ENCODE measurements at regions not wholly inside any gene's neighbourhood (a gene's known extent, or its start where the extent isn't known, plus 50 kb on each side); places are given as distances from the start of the nearest gene placed in this dataset.
A peak's percentile ranks its signal among the peaks of the same experiment; 100 is the strongest.

- H3K4me3 ChIP-seq (ENCODE audit: low read length) = no peak overlapping the region
- H3K27me3 ChIP-seq (ENCODE audit: control insufficient read depth, insufficient read depth, low read length) = no peaks in the 10 kb centered on the region
- no peak for DNase-seq
- no peaks in the 10 kb centered on the region for H3K9me3 ChIP-seq (ENCODE audit: control insufficient read depth, low read depth, low read length)
- no peak overlapping the region for H3K27ac ChIP-seq (ENCODE audit: low read length)
- no peaks in the 10 kb centered on the region for H3K4me1 ChIP-seq (ENCODE audit: control insufficient read depth, insufficient read depth, low read length)
- no peaks in the 10 kb centered on the region for H3K36me3 ChIP-seq (ENCODE audit: control insufficient read depth, insufficient read depth, low read length)
- WGBS (ENCODE audit: insufficient coverage, low lambda C conversion rate) = no CpG with 5 or more reads among the region's 2 CpGs
Observed at GRCh38 chr9:23382418-23382817, 443.6 kb downstream of the ELAVL2 start.

DNA sequence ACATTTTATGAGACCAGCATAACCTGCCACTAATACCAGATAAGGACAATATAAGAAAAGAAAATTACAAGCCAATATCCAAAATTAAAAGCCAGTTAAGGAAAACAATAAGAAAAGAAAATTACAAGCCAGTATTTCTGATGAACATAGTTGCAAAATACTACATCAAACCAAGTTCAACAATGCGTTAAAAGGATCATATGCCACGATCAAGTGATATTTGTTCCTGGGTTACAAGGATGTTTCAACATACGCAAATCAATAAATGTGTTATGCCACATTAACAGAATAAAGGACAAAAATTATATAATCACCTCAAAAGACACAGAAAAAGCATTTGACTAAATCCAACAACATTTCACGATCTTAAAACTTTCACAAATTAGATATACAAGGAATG, 431.9 kb downstream of the ELAVL2 start:
- WGBS (ENCODE audit: insufficient coverage, low lambda C conversion rate) = 100% methylated on average over 1 of the region's 4 CpGs
- no peak for DNase-seq
- H3K4me1 ChIP-seq (ENCODE audit: control insufficient read depth, insufficient read depth, low read length) = no peaks in the 10 kb centered on the region

GRCh38 chr9:23408874-23409273, 417.2 kb downstream of the ELAVL2 start:
- Histone ChIP-seq H3K27ac (ENCODE audit: low read length) (no peak overlapping the region), H3K36me3 (ENCODE audit: control insufficient read depth, insufficient read depth, low read length) (no peaks in the 10 kb centered on the region), H3K27me3 (ENCODE audit: control insufficient read depth, insufficient read depth, low read length) (no peaks in the 10 kb centered on the region)

More for the DNA sequence above, 431.9 kb downstream of the ELAVL2 start:
- Histone ChIP-seq H3K4me3 (ENCODE audit: low read length) (no peak overlapping the region), H3K9me3 (ENCODE audit: control insufficient read depth, low read depth, low read length) (no peaks in the 10 kb centered on the region), H3K27me3 (ENCODE audit: control insufficient read depth, insufficient read depth, low read length) (no peaks in the 10 kb centered on the region), H3K27ac (ENCODE audit: low read length) (no peak overlapping the region), H3K36me3 (ENCODE audit: control insufficient read depth, insufficient read depth, low read length) (no peaks in the 10 kb centered on the region)

GRCh38 chr9:23412046-23412445, 414.0 kb downstream of the ELAVL2 start:
- Histone ChIP-seq H3K27ac (ENCODE audit: low read length) (no peak overlapping the region), H3K36me3 (ENCODE audit: control insufficient read depth, insufficient read depth, low read length) (no peaks in the 10 kb centered on the region), H3K4me3 (ENCODE audit: low read length) (no peak overlapping the region), H3K9me3 (ENCODE audit: control insufficient read depth, low read depth, low read length) (no peaks in the 10 kb centered on the region), H3K4me1 (ENCODE audit: control insufficient read depth, insufficient read depth, low read length) (no peaks in the 10 kb centered on the region), H3K27me3 (ENCODE audit: control insufficient read depth, insufficient read depth, low read length) (no peaks in the 10 kb centered on the region)
- WGBS (ENCODE audit: insufficient coverage, low lambda C conversion rate) = 50% methylated on average over 1 of the region's 3 CpGs
- no peak for DNase-seq

More at GRCh38 chr9:23408874-23409273, 417.2 kb downstream of the ELAVL2 start:
- Histone ChIP-seq H3K9me3 (ENCODE audit: control insufficient read depth, low read depth, low read length) (no peaks in the 10 kb centered on the region), H3K4me3 (ENCODE audit: low read length) (no peak overlapping the region), H3K4me1 (ENCODE audit: control insufficient read depth, insufficient read depth, low read length) (no peaks in the 10 kb centered on the region)
- no peak for DNase-seq

GRCh38 chr9:23412458-23412857, 413.6 kb downstream of the ELAVL2 start:
- Histone ChIP-seq H3K4me3 (ENCODE audit: low read length) (no peak overlapping the region), H3K9me3 (ENCODE audit: control insufficient read depth, low read depth, low read length) (no peaks in the 10 kb centered on the region), H3K27ac (ENCODE audit: low read length) (no peak overlapping the region), H3K36me3 (ENCODE audit: control insufficient read depth, insufficient read depth, low read length) (no peaks in the 10 kb centered on the region), H3K4me1 (ENCODE audit: control insufficient read depth, insufficient read depth, low read length) (no peaks in the 10 kb centered on the region), H3K27me3 (ENCODE audit: control insufficient read depth, insufficient read depth, low read length) (no peaks in the 10 kb centered on the region)
- 87% methylated on average over 3 of the region's 3 CpGs for WGBS (ENCODE audit: insufficient coverage, low lambda C conversion rate)
- peak; percentile 0 to 2 for DNase-seq

GRCh38 chr9:23413541-23413940, 412.5 kb downstream of the ELAVL2 start:
- no peak overlapping the region for H3K27ac ChIP-seq (ENCODE audit: low read length)
- no peaks in the 10 kb centered on the region for H3K27me3 ChIP-seq (ENCODE audit: control insufficient read depth, insufficient read depth, low read length)
- H3K9me3 ChIP-seq (ENCODE audit: control insufficient read depth, low read depth, low read length) = no peaks in the 10 kb centered on the region
- H3K4me3 ChIP-seq (ENCODE audit: low read length) = no peak overlapping the region
- WGBS (ENCODE audit: insufficient coverage, low lambda C conversion rate) = 100% methylated on average over 1 of the region's 2 CpGs
- no peaks in the 10 kb centered on the region for H3K4me1 ChIP-seq (ENCODE audit: control insufficient read depth, insufficient read depth, low read length)
- no peak for DNase-seq
- H3K36me3 ChIP-seq (ENCODE audit: control insufficient read depth, insufficient read depth, low read length) = no peaks in the 10 kb centered on the region

GRCh38 chr9:23423999-23424398, 402.0 kb downstream of the ELAVL2 start:
- no peak overlapping the region for H3K27ac ChIP-seq (ENCODE audit: low read length)
- WGBS (ENCODE audit: insufficient coverage, low lambda C conversion rate) = 100% methylated on average over 3 of the region's 6 CpGs
- no peaks in the 10 kb centered on the region for H3K4me1 ChIP-seq (ENCODE audit: control insufficient read depth, insufficient read depth, low read length)
- H3K4me3 ChIP-seq (ENCODE audit: low read length) = no peak overlapping the region
- H3K27me3 ChIP-seq (ENCODE audit: control insufficient read depth, insufficient read depth, low read length) = no peaks in the 10 kb centered on the region
- DNase-seq = no peak
- no peaks in the 10 kb centered on the region for H3K36me3 ChIP-seq (ENCODE audit: control insufficient read depth, insufficient read depth, low read length)
- H3K9me3 ChIP-seq (ENCODE audit: control insufficient read depth, low read depth, low read length) = no peaks in the 10 kb centered on the region

GRCh38 chr9:23426144-23426543, 399.9 kb downstream of the ELAVL2 start:
- no peaks in the 10 kb centered on the region for H3K9me3 ChIP-seq (ENCODE audit: control insufficient read depth, low read depth, low read length)
- H3K4me1 ChIP-seq (ENCODE audit: control insufficient read depth, insufficient read depth, low read length) = no peaks in the 10 kb centered on the region
- no peak overlapping the region for H3K4me3 ChIP-seq (ENCODE audit: low read length)
- no peak for DNase-seq
- no CpG with 5 or more reads among the region's 1 CpG for WGBS (ENCODE audit: insufficient coverage, low lambda C conversion rate)
- no peak overlapping the region for H3K27ac ChIP-seq (ENCODE audit: low read length)
- H3K27me3 ChIP-seq (ENCODE audit: control insufficient read depth, insufficient read depth, low read length) = no peaks in the 10 kb centered on the region
- no peaks in the 10 kb centered on the region for H3K36me3 ChIP-seq (ENCODE audit: control insufficient read depth, insufficient read depth, low read length)

DNA sequence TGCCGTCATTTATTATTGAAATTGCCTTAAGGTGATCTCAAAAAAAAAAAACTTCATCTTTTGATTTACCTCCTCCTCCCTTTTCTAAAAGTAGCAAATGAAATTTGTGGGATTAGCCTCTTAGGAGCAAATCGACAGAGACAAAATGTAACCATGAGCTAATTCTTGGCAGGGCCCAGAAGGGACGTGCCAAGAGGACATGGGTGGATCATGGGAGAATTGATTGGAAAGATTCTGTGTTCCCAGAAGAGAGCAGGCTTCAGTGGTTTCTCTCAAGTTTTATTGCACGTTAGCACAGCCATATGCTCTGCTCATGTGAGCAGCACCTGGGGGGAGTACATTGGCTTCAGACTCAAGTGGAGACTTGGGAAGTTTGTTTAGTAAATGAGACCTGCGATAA, 394.6 kb downstream of the ELAVL2 start:
- Histone ChIP-seq H3K36me3 (ENCODE audit: control insufficient read depth, insufficient read depth, low read length) (no peaks in the 10 kb centered on the region), H3K4me3 (ENCODE audit: low read length) (no peak overlapping the region), H3K27ac (ENCODE audit: low read length) (no peak overlapping the region), H3K4me1 (ENCODE audit: control insufficient read depth, insufficient read depth, low read length) (no peaks in the 10 kb centered on the region), H3K27me3 (ENCODE audit: control insufficient read depth, insufficient read depth, low read length) (no peaks in the 10 kb centered on the region), H3K9me3 (ENCODE audit: control insufficient read depth, low read depth, low read length) (no peaks in the 10 kb centered on the region)
- WGBS (ENCODE audit: insufficient coverage, low lambda C conversion rate) = 80% methylated on average over 1 of the region's 5 CpGs
- no peak for DNase-seq

DNA sequence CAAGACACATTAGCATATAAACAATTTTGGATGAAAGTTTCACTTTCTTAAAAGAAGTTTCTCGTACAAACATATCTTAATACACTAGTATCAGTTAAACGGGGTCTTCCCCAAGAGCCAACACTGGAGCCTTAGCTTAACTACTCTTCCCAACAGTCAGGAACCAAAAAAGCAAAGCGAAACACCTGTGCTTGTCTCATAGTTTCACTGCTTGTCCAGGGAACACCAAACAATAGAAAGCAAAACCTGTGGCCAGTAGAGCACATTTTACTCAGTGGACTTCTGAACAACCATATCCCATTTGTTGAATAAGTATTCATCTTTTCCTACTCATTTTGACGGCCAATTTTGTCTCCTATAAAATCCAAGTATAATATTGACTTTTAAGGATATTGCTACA, 391.4 kb downstream of the ELAVL2 start:
- Histone ChIP-seq H3K27ac (ENCODE audit: low read length) (no peak overlapping the region), H3K4me1 (ENCODE audit: control insufficient read depth, insufficient read depth, low read length) (no peaks in the 10 kb centered on the region), H3K9me3 (ENCODE audit: control insufficient read depth, low read depth, low read length) (no peaks in the 10 kb centered on the region), H3K36me3 (ENCODE audit: control insufficient read depth, insufficient read depth, low read length) (no peaks in the 10 kb centered on the region), H3K27me3 (ENCODE audit: control insufficient read depth, insufficient read depth, low read length) (no peaks in the 10 kb centered on the region), H3K4me3 (ENCODE audit: low read length) (no peak overlapping the region)
- 81% methylated on average over 2 of the region's 4 CpGs for WGBS (ENCODE audit: insufficient coverage, low lambda C conversion rate)
- no peak for DNase-seq

DNA sequence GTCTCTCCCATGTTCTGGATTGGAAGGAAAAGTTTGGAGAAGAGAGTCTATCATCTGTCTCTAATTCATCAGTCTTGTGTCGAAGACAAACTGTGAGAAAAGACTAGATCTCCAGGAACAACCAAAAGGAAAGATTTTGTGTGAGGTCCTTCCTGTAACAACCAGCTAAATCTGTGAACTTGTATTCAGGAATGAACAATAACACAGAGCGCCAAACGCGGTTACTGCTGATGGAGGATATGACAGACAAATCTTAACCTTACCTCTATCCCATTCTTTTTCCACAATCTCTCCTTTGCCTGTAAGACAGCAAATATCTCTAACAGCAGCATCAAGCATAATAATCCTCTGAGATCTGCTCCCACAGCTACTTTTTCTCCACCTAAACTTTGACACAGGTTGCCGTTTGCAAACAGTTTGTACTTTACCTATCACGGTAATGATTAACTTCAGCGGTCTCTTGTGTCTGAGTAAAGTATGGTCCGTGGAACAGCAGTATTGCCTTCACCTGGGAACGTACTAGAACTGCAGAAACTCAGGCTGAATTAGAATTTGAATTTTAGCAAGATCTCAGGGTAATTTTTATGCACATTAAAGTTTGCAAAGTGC, 387.6 kb downstream of the ELAVL2 start:
- Histone ChIP-seq H3K36me3 (ENCODE audit: control insufficient read depth, insufficient read depth, low read length) (no peaks in the 10 kb centered on the region), H3K27ac (ENCODE audit: low read length) (no peak overlapping the region), H3K27me3 (ENCODE audit: control insufficient read depth, insufficient read depth, low read length) (no peaks in the 10 kb centered on the region), H3K9me3 (ENCODE audit: control insufficient read depth, low read depth, low read length) (no peaks in the 10 kb centered on the region), H3K4me3 (ENCODE audit: low read length) (no peak overlapping the region), H3K4me1 (ENCODE audit: control insufficient read depth, insufficient read depth, low read length) (no peaks in the 10 kb centered on the region)
- WGBS (ENCODE audit: insufficient coverage, low lambda C conversion rate) = no CpG with 5 or more reads among the region's 9 CpGs
- peak; percentile 36 to 65 for DNase-seq

Data from large intestine (tissue), 3 donors.